Naive thymus-derived CD4-positive, alpha-beta T cell (primary cell): ENCODE measurements at regions not wholly inside any gene's neighbourhood (a gene's known extent, or its start where the extent isn't known, plus 50 kb on each side); places are given as distances from the start of the nearest gene placed in this dataset.

Source experiments
- ATAC-seq: fragments of 150-1000 bp; cut with Tn5 transposase; 2 replicates; pipeline ENCODE4 v1.10.0; 2021; ENCODE audit warnings: mild to moderate bottlenecking, moderate library complexity
- CTCF ChIA-PET: fragments of 350-600 bp; sonication (Branson Sonifier 250); formaldehyde crosslinking; loops from one replicate; lab custom pipeline; 2021; ENCODE audit warnings: antibody characterized with exemption; lab: Charles Lee
- POLR2A ChIA-PET: fragments of 350-600 bp; sonication (Branson Sonifier 250); formaldehyde crosslinking; loops from one replicate; lab custom pipeline; 2021; ENCODE audit warnings: antibody characterized with exemption, inconsistent platforms; lab: Charles Lee
- DNase-seq, 9 donors: peaks; one replicate each; pipeline versions ENCODE4 v3.0.0 to v3.0.0-alpha.2; 2020 to 2022; ENCODE audit warnings: mixed read lengths in 1 of 9
- H3K27ac ChIP-seq: one replicate; pipeline ENCODE4 v1.7.0; 2013; ENCODE audit warnings: mild to moderate bottlenecking, low read depth, low read length, moderate library complexity
- H3K27me3 ChIP-seq, 2 donors: one replicate each; pipeline ENCODE4 v1.7.0; 2013; ENCODE audit warnings: low read length in 2 of 2, mild to moderate bottlenecking in 2 of 2, moderate library complexity in 2 of 2; ENCODE audit not compliant: control insufficient read depth in 2 of 2, insufficient read depth in 2 of 2
- H3K36me3 ChIP-seq, 3 experiments: 1 replicate in 2 of 3; 2 replicates in 1 of 3; pipeline ENCODE4 v1.7.0; 2013; ENCODE audit warnings: low read length in 3 of 3, mild to moderate bottlenecking in 3 of 3, moderate library complexity in 1 of 3; ENCODE audit not compliant: insufficient read depth in 3 of 3, control insufficient read depth in 2 of 3
- H3K4me1 ChIP-seq, 2 donors: one replicate each; pipeline ENCODE4 v1.7.0; 2013; ENCODE audit warnings: low read length in 2 of 2, mild to moderate bottlenecking in 2 of 2, moderate library complexity in 1 of 2; ENCODE audit not compliant: control insufficient read depth in 2 of 2, insufficient read depth in 2 of 2
- H3K4me3 ChIP-seq: 2 replicates; pipeline ENCODE4 v1.7.0; 2013; ENCODE audit warnings: mild to moderate bottlenecking, low read length
- H3K9me3 ChIP-seq, 3 experiments: 1 replicate in 2 of 3; 2 replicates in 1 of 3; pipeline ENCODE4 v1.7.0; 2013; ENCODE audit warnings: low read length in 3 of 3; ENCODE audit not compliant: control insufficient read depth in 2 of 3
- H3K27ac Mint-ChIP-seq, 9 donors: one replicate each; pipeline ENCODE4 v1.8.0; 2020 to 2022; ENCODE audit warnings: mixed read lengths in 9 of 9, mild to moderate bottlenecking in 8 of 9, moderate library complexity in 5 of 9, inconsistent platforms in 2 of 9
- H3K27me3 Mint-ChIP-seq, 5 donors: one replicate each; pipeline ENCODE4 v1.8.0; 2021 to 2022; ENCODE audit warnings: mixed read lengths in 5 of 5, mild to moderate bottlenecking in 1 of 5
- H3K36me3 Mint-ChIP-seq, 5 donors: one replicate each; pipeline ENCODE4 v1.8.0; 2020 to 2022; ENCODE audit warnings: mixed read lengths in 5 of 5, mild to moderate bottlenecking in 3 of 5, inconsistent platforms in 1 of 5
- H3K4me1 Mint-ChIP-seq, 7 donors: one replicate each; pipeline ENCODE4 v1.8.0; 2020 to 2022; ENCODE audit warnings: mixed read lengths in 7 of 7, mild to moderate bottlenecking in 3 of 7, inconsistent platforms in 1 of 7
- H3K4me3 Mint-ChIP-seq, 10 donors: one replicate each; pipeline ENCODE4 v1.8.0; 2020 to 2022; ENCODE audit warnings: mild to moderate bottlenecking in 10 of 10, mixed read lengths in 10 of 10, moderate library complexity in 6 of 10, inconsistent platforms in 2 of 10
- H3K9me3 Mint-ChIP-seq, 11 donors: one replicate each; pipeline ENCODE4 v1.8.0; 2020 to 2022; ENCODE audit warnings: mixed read lengths in 11 of 11, mild to moderate bottlenecking in 4 of 11, inconsistent platforms in 1 of 11, moderate library complexity in 1 of 11
- intact Hi-C, 2 donors: fragments of 100-400 bp; cut with micrococcal nuclease; formaldehyde crosslinking; loops; one replicate each; pipeline ENCODE4 v1.15.1; 2023

GRCh38 chr2:107576991-107577390 lies 249.7 kb upstream of the RGPD4 start:
- H3K27me3 Mint-ChIP-seq, result peaks cover 0 to 11% (median 0%) of the 10 kb centered on the region in 5 donors
- H3K4me1 ChIP-seq, result no peaks in the 10 kb centered on the region
- CTCF ChIA-PET, result no interaction called here
- no peaks in the 10 kb centered on the region for H3K9me3 ChIP-seq
- no peak overlapping the region for H3K27ac Mint-ChIP-seq
- intact Hi-C loops, result no loop called here
- no peak overlapping the region for H3K4me3 Mint-ChIP-seq
- no peaks in the 10 kb centered on the region for H3K9me3 Mint-ChIP-seq
- H3K27me3 ChIP-seq, result no peaks in the 10 kb centered on the region
- no peaks in the 10 kb centered on the region for H3K4me1 Mint-ChIP-seq
- H3K4me3 ChIP-seq, result no peak overlapping the region
- no peak overlapping the region for H3K27ac ChIP-seq
- no peaks in the 10 kb centered on the region for H3K36me3 ChIP-seq
- DNase-seq (no peak), ATAC-seq (no peak)
- POLR2A ChIA-PET, result no interaction called here
- no peaks in the 10 kb centered on the region for H3K36me3 Mint-ChIP-seq

GRCh38 chr2:107582487-107582886 lies 244.2 kb upstream of the RGPD4 start:
- H3K27me3 Mint-ChIP-seq, result peaks cover 0 to 6% (median 0%) of the 10 kb centered on the region in 5 donors
- no peak overlapping the region for H3K4me3 Mint-ChIP-seq
- DNase-seq (no peak), ATAC-seq (no peak)
- ChIA-PET CTCF (no interaction called here), POLR2A (no interaction called here)
- no peaks in the 10 kb centered on the region for H3K36me3 Mint-ChIP-seq
- H3K9me3 ChIP-seq, result no peaks in the 10 kb centered on the region
- no peaks in the 10 kb centered on the region for H3K4me1 Mint-ChIP-seq
- no peaks in the 10 kb centered on the region for H3K27me3 ChIP-seq
- no peak overlapping the region for H3K27ac ChIP-seq
- H3K27ac Mint-ChIP-seq, result no peak overlapping the region
- no peak overlapping the region for H3K4me3 ChIP-seq
- H3K4me1 ChIP-seq, result no peaks in the 10 kb centered on the region
- no peaks in the 10 kb centered on the region for H3K36me3 ChIP-seq
- H3K9me3 Mint-ChIP-seq, result peaks cover 0 to 10% (median 4%) of the 10 kb centered on the region in 11 donors
- intact Hi-C loops, result no loop called here

DNA sequence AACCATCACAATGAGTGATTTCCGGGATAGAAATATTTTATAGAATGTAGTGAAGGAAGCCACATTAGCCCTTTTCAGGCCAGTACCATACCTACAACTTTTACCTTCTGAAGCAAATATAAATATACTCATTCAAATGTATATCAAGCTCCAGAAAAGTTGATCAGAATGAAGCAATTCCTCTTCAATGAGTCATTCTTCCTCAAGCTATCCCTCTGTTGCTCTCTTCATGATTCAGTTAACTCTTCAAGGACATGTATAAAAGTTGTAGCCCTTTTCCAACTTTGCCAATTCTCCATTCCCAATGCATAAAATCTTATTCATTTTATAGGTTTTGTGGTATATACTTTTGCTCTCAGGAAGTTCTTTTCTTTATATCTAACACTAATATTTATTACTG lies 242.1 kb upstream of the RGPD4 start:
- Histone ChIP-seq H3K9me3 (no peaks in the 10 kb centered on the region), H3K27me3 (no peaks in the 10 kb centered on the region), H3K4me1 (no peaks in the 10 kb centered on the region), H3K4me3 (no peak overlapping the region), H3K27ac (no peak overlapping the region), H3K36me3 (no peaks in the 10 kb centered on the region)
- ChIA-PET POLR2A (no interaction called here), CTCF (no interaction called here)
- intact Hi-C loops, result no loop called here
- no peaks in the 10 kb centered on the region for H3K4me1 Mint-ChIP-seq
- no peak for DNase-seq
- no peak overlapping the region for H3K4me3 Mint-ChIP-seq
- no peaks in the 10 kb centered on the region for H3K27me3 Mint-ChIP-seq
- H3K9me3 Mint-ChIP-seq, result peaks cover 0 to 10% (median 4%) of the 10 kb centered on the region in 11 donors
- no peak for ATAC-seq
- H3K36me3 Mint-ChIP-seq, result no peaks in the 10 kb centered on the region
- no peak overlapping the region for H3K27ac Mint-ChIP-seq

DNA sequence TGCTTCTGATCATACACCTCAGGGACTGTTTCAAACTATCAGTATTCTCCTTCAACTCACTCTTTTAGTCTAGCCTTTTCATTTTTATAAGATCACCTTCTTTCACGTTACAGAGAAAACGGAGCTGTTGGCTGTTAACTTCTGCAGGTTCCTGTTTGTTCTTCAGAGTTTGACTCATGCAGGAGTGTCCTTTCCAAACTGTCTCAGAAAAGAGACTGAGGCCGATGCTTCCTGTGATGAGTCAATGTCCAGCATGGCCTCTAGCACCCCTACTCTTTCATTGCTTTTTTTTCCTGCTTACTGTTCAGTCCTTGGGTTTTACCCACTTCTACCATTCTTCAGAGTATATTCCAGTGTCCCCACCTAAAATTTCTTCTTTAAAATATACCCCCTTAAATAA lies 240.8 kb upstream of the RGPD4 start:
- no peaks in the 10 kb centered on the region for H3K27me3 Mint-ChIP-seq
- H3K36me3 ChIP-seq, result no peaks in the 10 kb centered on the region
- no peak overlapping the region for H3K27ac ChIP-seq
- no peak overlapping the region for H3K4me3 Mint-ChIP-seq
- ATAC-seq, result no peak
- no peaks in the 10 kb centered on the region for H3K4me1 Mint-ChIP-seq
- no peaks in the 10 kb centered on the region for H3K4me1 ChIP-seq
- no peak overlapping the region for H3K4me3 ChIP-seq
- ChIA-PET POLR2A (no interaction called here), CTCF (no interaction called here)
- H3K27me3 ChIP-seq, result no peaks in the 10 kb centered on the region
- no peak overlapping the region for H3K27ac Mint-ChIP-seq
- no peaks in the 10 kb centered on the region for H3K9me3 ChIP-seq
- no peaks in the 10 kb centered on the region for H3K36me3 Mint-ChIP-seq
- DNase-seq, result no peak
- intact Hi-C loops, result no loop called here
- H3K9me3 Mint-ChIP-seq, result peaks cover 0 to 10% (median 4%) of the 10 kb centered on the region in 11 donors

DNA sequence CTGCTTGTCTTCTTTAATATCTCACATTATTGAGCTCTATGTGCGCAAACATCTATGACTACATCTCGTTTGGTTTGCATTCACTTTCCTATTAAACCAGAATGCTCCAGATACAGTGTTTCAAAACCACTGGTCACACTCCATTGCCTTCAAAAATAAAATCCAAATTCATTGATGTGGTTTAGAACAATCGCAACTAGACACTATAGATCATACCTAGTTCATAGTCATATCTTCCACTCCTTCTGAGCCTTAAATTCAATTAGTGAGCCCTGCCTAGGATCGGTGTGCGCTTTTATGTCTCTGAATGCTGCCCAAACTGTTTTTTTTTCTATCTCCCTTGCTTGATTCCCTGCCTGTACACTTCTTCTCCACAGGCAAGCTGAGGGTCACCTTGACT lies 238.5 kb upstream of the RGPD4 start:
- H3K4me1 ChIP-seq, result no peaks in the 10 kb centered on the region
- no peaks in the 10 kb centered on the region for H3K9me3 ChIP-seq
- Mint-ChIP-seq H3K36me3 (no peaks in the 10 kb centered on the region), H3K27me3 (no peaks in the 10 kb centered on the region), H3K27ac (no peak overlapping the region), H3K4me3 (no peak overlapping the region), H3K9me3 (peaks cover 0 to 10% (median 4%) of the 10 kb centered on the region in 11 donors), H3K4me1 (no peaks in the 10 kb centered on the region)
- no peaks in the 10 kb centered on the region for H3K36me3 ChIP-seq
- POLR2A ChIA-PET, result no interaction called here
- no peak overlapping the region for H3K27ac ChIP-seq
- CTCF ChIA-PET, result no interaction called here
- H3K27me3 ChIP-seq, result no peaks in the 10 kb centered on the region
- H3K4me3 ChIP-seq, result no peak overlapping the region
- ATAC-seq (no peak), DNase-seq (no peak)
- intact Hi-C loops, result no loop called here

GRCh38 chr2:107589079-107589491 lies 237.6 kb upstream of the RGPD4 start:
- DNase-seq, result no peak
- no peak for ATAC-seq
- CTCF ChIA-PET, result no interaction called here

DNA sequence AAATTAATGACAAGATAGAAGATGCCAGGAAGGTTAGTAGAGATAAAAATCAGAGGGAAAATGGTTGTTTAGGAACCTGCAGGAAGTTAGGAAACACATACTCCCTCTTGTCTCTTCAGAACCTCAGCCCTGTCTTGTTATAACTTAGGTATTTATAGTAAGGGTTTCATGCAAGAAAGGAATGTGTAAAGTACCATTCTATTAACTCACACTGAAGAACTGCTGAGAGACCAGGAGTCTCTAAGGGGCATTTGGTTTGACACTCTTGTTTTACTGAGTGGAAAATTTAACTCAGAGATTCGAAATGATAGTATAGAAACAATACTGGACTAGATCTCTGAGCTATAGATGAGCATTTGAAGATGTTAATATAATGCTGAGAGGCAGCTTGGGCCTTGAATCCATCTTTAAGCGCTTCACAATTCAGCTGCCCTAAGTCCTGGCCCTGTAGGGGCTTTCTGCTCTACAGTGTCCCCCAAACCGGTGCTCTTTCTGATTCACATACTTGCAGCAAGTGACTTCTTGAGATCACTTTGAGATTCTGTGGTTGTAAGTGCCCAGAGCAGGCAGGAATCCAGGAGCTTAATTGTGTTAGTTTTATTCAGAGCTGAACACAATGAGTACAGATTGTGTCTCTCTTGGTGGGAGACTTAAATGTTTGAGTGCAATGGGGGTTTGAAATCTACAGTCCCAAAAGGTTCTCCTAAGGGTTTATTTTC lies 235.0 kb upstream of the RGPD4 start:
- intact Hi-C loops, result no loop called here
- Mint-ChIP-seq H3K27me3 (no peaks in the 10 kb centered on the region), H3K9me3 (peaks cover 0 to 5% (median 0%) of the 10 kb centered on the region in 11 donors), H3K4me1 (no peaks in the 10 kb centered on the region), H3K36me3 (no peaks in the 10 kb centered on the region), H3K4me3 (no peak overlapping the region), H3K27ac (no peak overlapping the region)
- no peaks in the 10 kb centered on the region for H3K36me3 ChIP-seq
- ChIA-PET CTCF (no interaction called here), POLR2A (no interaction called here)
- H3K27me3 ChIP-seq, result no peaks in the 10 kb centered on the region
- H3K4me3 ChIP-seq, result no peak overlapping the region
- H3K9me3 ChIP-seq, result no peaks in the 10 kb centered on the region
- ATAC-seq (no peak), DNase-seq (no peak)
- H3K4me1 ChIP-seq, result no peaks in the 10 kb centered on the region
- no peak overlapping the region for H3K27ac ChIP-seq

More at GRCh38 chr2:107589079-107589491, 237.6 kb upstream of the RGPD4 start:
- intact Hi-C loops, result no loop called here
- Mint-ChIP-seq H3K4me1 (no peaks in the 10 kb centered on the region), H3K9me3 (peaks cover 0 to 10% (median 3%) of the 10 kb centered on the region in 11 donors), H3K4me3 (no peak overlapping the region), H3K27ac (no peak overlapping the region), H3K27me3 (no peaks in the 10 kb centered on the region), H3K36me3 (no peaks in the 10 kb centered on the region)
- Histone ChIP-seq H3K36me3 (no peaks in the 10 kb centered on the region), H3K4me1 (no peaks in the 10 kb centered on the region), H3K4me3 (no peak overlapping the region), H3K9me3 (no peaks in the 10 kb centered on the region), H3K27me3 (no peaks in the 10 kb centered on the region), H3K27ac (no peak overlapping the region)
- POLR2A ChIA-PET, result no interaction called here
